ENCODE measurements at regions not wholly inside any gene's neighbourhood (a gene's known extent, or its start where the extent isn't known, plus 50 kb on each side); places are given as distances from the start of the nearest gene placed in this dataset.

- no peak overlapping the region for H3K27ac ChIP-seq
- H3K9me3 ChIP-seq, result no peaks in the 10 kb centered on the region
- H3K27me3 ChIP-seq (ENCODE audit: insufficient read depth in 3 of 3, low read length in 2 of 3), result no peaks in the 10 kb centered on the region
- no peak overlapping the region for H3K4me3 ChIP-seq
- intact Hi-C loops (cut with DNase I), result no loop called here
- no peaks in the 10 kb centered on the region for H3K4me1 ChIP-seq
- H3K36me3 ChIP-seq (ENCODE audit: insufficient read depth in 1 of 2, low read depth in 1 of 2), result no peaks in the 10 kb centered on the region
- no peak for TF ChIP-seq CTCF (IDR thresholded peaks at IDR 0.05)
- DNase-seq, result no peak
- ATAC-seq, result no peak
- WGBS, 3 donors, result 94 to 95% (median 95%) methylated on average over 2 of the region's 2 CpGs
These were observed 215.9 kb downstream of the CRPPA start for GRCh38 chr7:16205466-16205865.

DNA sequence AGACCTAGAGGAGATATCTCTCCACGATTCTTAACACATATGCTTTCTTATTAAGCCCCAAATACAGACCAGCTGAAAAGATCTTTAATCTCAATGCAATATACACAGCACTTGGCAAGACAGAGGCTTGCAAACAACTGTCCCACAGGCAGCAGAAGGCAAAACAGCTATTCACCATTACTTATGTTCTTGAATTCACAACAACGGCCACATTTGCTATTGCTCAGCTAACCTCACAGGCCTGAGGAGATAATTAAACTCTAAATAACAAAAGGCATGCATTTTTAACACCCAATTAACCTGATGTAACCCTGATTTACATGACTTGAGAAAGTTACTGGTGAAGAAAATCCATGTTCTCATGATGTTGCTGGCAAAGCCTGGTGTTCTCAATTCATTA lies 216.4 kb downstream of the CRPPA start:
- TF ChIP-seq CTCF (IDR thresholded peaks at IDR 0.05), result no peak
- ATAC-seq, result no peak
- H3K27ac ChIP-seq, result no peak overlapping the region
- WGBS, 3 donors, result 39 to 49% (median 46%) methylated on average over 2 of the region's 2 CpGs
- no peak overlapping the region for H3K4me3 ChIP-seq
- intact Hi-C loops (cut with DNase I), result no loop called here
- no peaks in the 10 kb centered on the region for H3K9me3 ChIP-seq
- DNase-seq, result no peak
- H3K27me3 ChIP-seq (ENCODE audit: insufficient read depth in 3 of 3, low read length in 2 of 3), result no peaks in the 10 kb centered on the region
- H3K4me1 ChIP-seq, result no peaks in the 10 kb centered on the region
- H3K36me3 ChIP-seq (ENCODE audit: insufficient read depth in 1 of 2, low read depth in 1 of 2), result no peaks in the 10 kb centered on the region

- H3K27me3 ChIP-seq (ENCODE audit: insufficient read depth in 3 of 3, low read length in 2 of 3), result no peaks in the 10 kb centered on the region
- H3K4me1 ChIP-seq, result no peaks in the 10 kb centered on the region
- intact Hi-C loops (cut with DNase I), result no loop called here
- no peaks in the 10 kb centered on the region for H3K36me3 ChIP-seq (ENCODE audit: insufficient read depth in 1 of 2, low read depth in 1 of 2)
- H3K27ac ChIP-seq, result no peak overlapping the region
- WGBS, 3 donors, result 59 to 62% (median 61%) methylated on average over 3 of the region's 3 CpGs
- DNase-seq (no peak), ATAC-seq (no peak)
- no peak overlapping the region for H3K4me3 ChIP-seq
- no peaks in the 10 kb centered on the region for H3K9me3 ChIP-seq
- TF ChIP-seq CTCF (IDR thresholded peaks at IDR 0.05), result no peak
These were observed 218.3 kb downstream of the CRPPA start for GRCh38 chr7:16203065-16203464.

DNA sequence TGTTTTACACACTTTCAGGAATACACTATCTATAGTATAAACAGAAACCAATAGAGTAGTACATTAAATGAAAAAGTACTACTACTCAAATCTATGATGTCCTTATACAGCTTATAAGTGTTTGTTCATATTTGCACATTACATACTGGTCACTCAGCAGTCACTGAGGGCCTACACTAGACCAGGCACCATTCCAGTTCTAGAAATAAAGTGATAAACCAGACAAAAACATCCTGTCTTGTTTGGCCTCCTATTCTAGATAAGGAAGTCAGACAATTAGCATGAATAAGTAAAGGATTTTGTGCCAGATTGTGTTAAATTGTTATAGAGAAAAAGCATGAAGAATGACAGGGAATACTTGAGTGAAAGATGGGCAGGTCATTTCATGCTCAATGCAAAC lies 219.0 kb downstream of the CRPPA start:
- intact Hi-C loops (cut with DNase I), result no loop called here
- Histone ChIP-seq H3K9me3 (no peaks in the 10 kb centered on the region), H3K36me3 (ENCODE audit: insufficient read depth in 1 of 2, low read depth in 1 of 2) (no peaks in the 10 kb centered on the region), H3K4me3 (no peak overlapping the region), H3K4me1 (no peaks in the 10 kb centered on the region), H3K27ac (no peak overlapping the region), H3K27me3 (ENCODE audit: insufficient read depth in 3 of 3, low read length in 2 of 3) (no peaks in the 10 kb centered on the region)
- DNase-seq (no peak), ATAC-seq (no peak)
- TF ChIP-seq CTCF (IDR thresholded peaks at IDR 0.05), result no peak

- Histone ChIP-seq H3K9me3 (no peaks in the 10 kb centered on the region), H3K27me3 (ENCODE audit: insufficient read depth in 3 of 3, low read length in 2 of 3) (no peaks in the 10 kb centered on the region), H3K4me3 (no peak overlapping the region), H3K4me1 (no peaks in the 10 kb centered on the region), H3K27ac (no peak overlapping the region), H3K36me3 (ENCODE audit: insufficient read depth in 1 of 2, low read depth in 1 of 2) (no peaks in the 10 kb centered on the region)
- intact Hi-C loops (cut with DNase I), result no loop called here
- ATAC-seq (no peak), DNase-seq (no peak)
- WGBS, 3 donors, result 78 to 87% (median 82%) methylated on average over 1 of the region's 1 CpG
- TF ChIP-seq CTCF (IDR thresholded peaks at IDR 0.05), result no peak
These were observed 220.7 kb downstream of the CRPPA start for GRCh38 chr7:16200591-16200990.
